ENCODE measurements at regions not wholly inside any gene's neighbourhood (a gene's known extent, or its start where the extent isn't known, plus 50 kb on each side); places are given as distances from the start of the nearest gene placed in this dataset.
A peak's percentile ranks its signal among the peaks of the same experiment; 100 is the strongest.

- in situ Hi-C loops (cut with HindIII; ENCODE audit: low pct_ligation_motif_present, low sequenced_read_pairs) = no loop called here
- Histone ChIP-seq H3K27me3 (replicated peaks) (no peaks in the 10 kb centered on the region), H3K36me3 (replicated peaks) (no peaks in the 10 kb centered on the region), H3K27ac (no peak overlapping the region), H3K4me3 (ENCODE audit: low read depth, low read length) (no peak overlapping the region)
- DNase-seq = no peak
- no peak for TF ChIP-seq CTCF (IDR thresholded peaks at IDR 0.05; ENCODE audit: low read depth, low read length, missing control alignments)
Measured at GRCh38 chr6:120606743-120607142, 727.5 kb downstream of the TBC1D32 start.

GRCh38 chr6:120604510-120604909 lies 729.8 kb downstream of the TBC1D32 start:
- no peak overlapping the region for H3K27ac ChIP-seq
- TF ChIP-seq CTCF (IDR thresholded peaks at IDR 0.05; ENCODE audit: low read depth, low read length, missing control alignments) = no peak
- in situ Hi-C loops (cut with HindIII; ENCODE audit: low pct_ligation_motif_present, low sequenced_read_pairs) = no loop called here
- DNase-seq = peak; percentile 4
- H3K4me3 ChIP-seq (ENCODE audit: low read depth, low read length) = no peak overlapping the region
- H3K36me3 ChIP-seq (replicated peaks) = no peaks in the 10 kb centered on the region
- H3K27me3 ChIP-seq (replicated peaks) = no peaks in the 10 kb centered on the region

GRCh38 chr6:120590611-120591010 lies 743.7 kb downstream of the TBC1D32 start:
- H3K4me3 ChIP-seq (ENCODE audit: low read depth, low read length) = no peak overlapping the region
- H3K27ac ChIP-seq = no peak overlapping the region
- H3K27me3 ChIP-seq (replicated peaks) = no peaks in the 10 kb centered on the region
- no peak for DNase-seq
- in situ Hi-C loops (cut with HindIII; ENCODE audit: low pct_ligation_motif_present, low sequenced_read_pairs) = no loop called here
- no peak for TF ChIP-seq CTCF (IDR thresholded peaks at IDR 0.05; ENCODE audit: low read depth, low read length, missing control alignments)
- H3K36me3 ChIP-seq (replicated peaks) = no peaks in the 10 kb centered on the region

DNA sequence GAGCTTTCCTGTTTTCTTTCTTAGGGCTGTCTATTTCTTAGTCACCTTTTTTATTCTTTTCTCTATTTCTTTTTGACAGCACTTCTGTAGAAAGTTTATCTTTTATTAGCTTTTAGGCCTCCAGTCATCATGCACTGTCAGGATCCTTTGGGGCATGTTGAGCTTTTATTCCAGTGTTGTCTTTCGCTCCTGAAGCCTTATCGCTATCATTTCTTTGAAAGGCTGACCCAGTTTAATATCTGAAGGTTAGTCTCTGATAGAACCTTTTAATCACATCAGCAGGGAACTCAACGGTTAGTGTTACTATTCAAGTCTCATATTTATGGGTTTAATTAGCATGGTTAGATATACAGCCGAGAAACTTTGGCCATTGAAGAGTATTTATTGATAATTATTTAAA lies 745.9 kb downstream of the TBC1D32 start:
- in situ Hi-C loops (cut with HindIII; ENCODE audit: low pct_ligation_motif_present, low sequenced_read_pairs) = no loop called here
- H3K4me3 ChIP-seq (ENCODE audit: low read depth, low read length) = no peak overlapping the region
- H3K27me3 ChIP-seq (replicated peaks) = no peaks in the 10 kb centered on the region
- H3K36me3 ChIP-seq (replicated peaks) = no peaks in the 10 kb centered on the region
- no peak for TF ChIP-seq CTCF (IDR thresholded peaks at IDR 0.05; ENCODE audit: low read depth, low read length, missing control alignments)
- no peak for DNase-seq
- no peak overlapping the region for H3K27ac ChIP-seq

GRCh38 chr6:120587381-120587780 lies 746.9 kb downstream of the TBC1D32 start:
- no peaks in the 10 kb centered on the region for H3K36me3 ChIP-seq (replicated peaks)
- H3K4me3 ChIP-seq (ENCODE audit: low read depth, low read length) = no peak overlapping the region
- no peak for DNase-seq
- in situ Hi-C loops (cut with HindIII; ENCODE audit: low pct_ligation_motif_present, low sequenced_read_pairs) = no loop called here
- no peak for TF ChIP-seq CTCF (IDR thresholded peaks at IDR 0.05; ENCODE audit: low read depth, low read length, missing control alignments)
- no peak overlapping the region for H3K27ac ChIP-seq
- H3K27me3 ChIP-seq (replicated peaks) = no peaks in the 10 kb centered on the region

GRCh38 chr6:120584111-120584760 lies 750.0 kb downstream of the TBC1D32 start:
- no peaks in the 10 kb centered on the region for H3K27me3 ChIP-seq (replicated peaks)
- TF ChIP-seq CTCF (IDR thresholded peaks at IDR 0.05; ENCODE audit: low read depth, low read length, missing control alignments) = no peak
- no peak for DNase-seq
- in situ Hi-C loops (cut with HindIII; ENCODE audit: low pct_ligation_motif_present, low sequenced_read_pairs) = no loop called here
- no peak overlapping the region for H3K4me3 ChIP-seq (ENCODE audit: low read depth, low read length)
- H3K36me3 ChIP-seq (replicated peaks) = no peaks in the 10 kb centered on the region
- H3K27ac ChIP-seq = no peak overlapping the region

All from brain microvascular endothelial cell (primary cell).